Caco-2 (cell line): ENCODE measurements at regions not wholly inside any gene's neighbourhood (a gene's known extent, or its start where the extent isn't known, plus 50 kb on each side); places are given as distances from the start of the nearest gene placed in this dataset.

Experiments used
- BruUV-seq: library from RNA; stranded (reverse); fragments of 400-500 nt; replicated peaks from 2 replicates; lab custom pipeline; 2021; lab: Mats Ljungman, UMichigan
- CTCF ChIA-PET: fragments of 300-600 bp; sonication (Branson Sonifier 250); formaldehyde crosslinking; loops from one replicate; lab custom pipeline; 2022; ENCODE audit warnings: antibody characterized with exemption; lab: Charles Lee
- POLR2A ChIA-PET: fragments of 300-600 bp; sonication (Branson Sonifier 250); formaldehyde crosslinking; loops from one replicate; lab custom pipeline; 2022; ENCODE audit warnings: antibody characterized with exemption; lab: Charles Lee
- DNase-seq, 2 experiments: peaks; one replicate each; pipeline versions ENCODE4 v3.0.0 to v3.0.0-alpha.2; 2020 to 2022
- H3K27me3 ChIP-seq: replicated peaks from 2 replicates; pipeline ENCODE4 v1.6.0; 2011; ENCODE audit warnings: low read length; ENCODE audit not compliant: control insufficient read depth, insufficient read depth
- H3K36me3 ChIP-seq: 2 replicates; pipeline ENCODE4 v1.5.1; 2011; ENCODE audit warnings: low read length; ENCODE audit not compliant: control insufficient read depth, insufficient read depth
- H3K4me1 ChIP-seq: fragments of 250-450 bp; sonication (Bioruptor Pico); 2 replicates; pipeline ENCODE4 v1.5.1; 2020; ENCODE audit warnings: mild to moderate bottlenecking
- H3K4me3 ChIP-seq: 2 replicates; pipeline ENCODE4 v1.5.1; 2011; ENCODE audit warnings: low read depth, mild to moderate bottlenecking, control low read depth, low read length
- H3K9me3 ChIP-seq: fragments of 250-450 bp; sonication (Bioruptor Pico); 2 replicates; pipeline ENCODE4 v1.5.1; 2020; ENCODE audit warnings: mild to moderate bottlenecking, moderate library complexity
- H3K27ac Mint-ChIP-seq: one replicate; pipeline ENCODE4 v1.8.0; 2022; ENCODE audit warnings: mixed read lengths; ENCODE audit not compliant: unreplicated experiment
- H3K27me3 Mint-ChIP-seq: one replicate; pipeline ENCODE4 v1.8.0; 2022; ENCODE audit warnings: mixed read lengths; ENCODE audit not compliant: insufficient read depth, unreplicated experiment
- H3K36me3 Mint-ChIP-seq: one replicate; pipeline ENCODE4 v1.8.0; 2022; ENCODE audit warnings: mild to moderate bottlenecking, mixed read lengths; ENCODE audit not compliant: insufficient read depth, unreplicated experiment
- H3K4me1 Mint-ChIP-seq: one replicate; pipeline ENCODE4 v1.8.0; 2022; ENCODE audit warnings: low read depth, mixed read lengths; ENCODE audit not compliant: unreplicated experiment
- H3K4me3 Mint-ChIP-seq: one replicate; pipeline ENCODE4 v1.8.0; 2022; ENCODE audit warnings: mild to moderate bottlenecking, moderate library complexity, mixed read lengths; ENCODE audit not compliant: unreplicated experiment
- H3K9me3 Mint-ChIP-seq: one replicate; pipeline ENCODE4 v1.8.0; 2022; ENCODE audit warnings: mixed read lengths; ENCODE audit not compliant: unreplicated experiment
- intact Hi-C: fragments of 100-400 bp; cut with micrococcal nuclease; formaldehyde crosslinking; loops from one replicate; pipeline ENCODE4 v1.10.0; 2022; ENCODE audit not compliant: unreplicated experiment
- TF ChIP-seq, protein P1 (sequence below), 2 experiments: fragments of 200-600 bp in 1 of 2; IDR thresholded peaks; 1 replicate in 1 of 2; 2 replicates in 1 of 2; pipeline versions ENCODE4 v1.5.1 to v1.8.0; 2011 to 2022; ENCODE audit warnings: antibody characterized with exemption in 1 of 2, control low read depth in 1 of 2, inconsistent platforms in 1 of 2, low read depth in 1 of 2, low read length in 1 of 2, mild to moderate bottlenecking in 1 of 2, moderate library complexity in 1 of 2; ENCODE audit not compliant: insufficient read depth in 1 of 2, severe bottlenecking in 1 of 2, unreplicated experiment in 1 of 2

DNA sequence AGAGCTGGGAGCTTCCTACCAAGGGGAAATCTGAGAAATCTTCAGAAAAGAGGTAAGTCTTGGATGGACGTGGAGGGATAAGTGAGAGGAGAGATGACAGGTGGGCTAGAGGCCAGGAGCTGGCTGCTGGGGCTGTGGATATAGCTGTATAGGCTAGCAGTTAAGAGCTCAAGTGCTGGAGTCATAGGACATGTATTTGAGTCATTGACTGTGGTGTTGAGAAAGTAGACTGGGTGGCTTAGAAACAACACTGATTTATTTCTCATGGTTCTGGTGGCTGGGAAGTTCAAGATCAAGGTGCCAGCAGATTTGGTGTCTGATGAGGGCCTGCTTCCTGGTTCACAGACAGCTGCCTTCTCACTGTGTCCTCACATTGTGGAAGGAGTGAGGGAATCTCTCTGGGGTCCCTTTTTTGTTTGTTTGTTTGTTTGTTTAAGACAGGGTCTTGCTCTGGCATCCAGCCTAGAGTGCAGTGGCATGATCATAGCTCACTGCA, 151.1 kb upstream of the FUT8 start:
- CTCF ChIA-PET: no interaction called here
- no peak overlapping the region for H3K4me3 ChIP-seq

GRCh38 chr14:65261946-65262345, 150.6 kb upstream of the FUT8 start:
- H3K4me1 Mint-ChIP-seq: peaks cover 16% of the 10 kb centered on the region
- intact Hi-C loops: no loop called here
- H3K36me3 Mint-ChIP-seq: peaks cover 15% of the 10 kb centered on the region
- no peak for DNase-seq
- H3K27me3 Mint-ChIP-seq: no peaks in the 10 kb centered on the region
- Histone ChIP-seq H3K27me3 (no peaks in the 10 kb centered on the region), H3K36me3 (no peaks in the 10 kb centered on the region), H3K4me3 (no peak overlapping the region), H3K9me3 (peaks cover 20% of the 10 kb centered on the region), H3K4me1 (peaks cover 20% of the 10 kb centered on the region)
- ChIA-PET CTCF (no interaction called here), POLR2A (no interaction called here)
- no peak overlapping the region for H3K4me3 Mint-ChIP-seq
- H3K27ac Mint-ChIP-seq: no peak overlapping the region
- BruUV-seq: no TSS peak
- H3K9me3 Mint-ChIP-seq: peaks cover 31% of the 10 kb centered on the region
- TF ChIP-seq, protein P1, sequence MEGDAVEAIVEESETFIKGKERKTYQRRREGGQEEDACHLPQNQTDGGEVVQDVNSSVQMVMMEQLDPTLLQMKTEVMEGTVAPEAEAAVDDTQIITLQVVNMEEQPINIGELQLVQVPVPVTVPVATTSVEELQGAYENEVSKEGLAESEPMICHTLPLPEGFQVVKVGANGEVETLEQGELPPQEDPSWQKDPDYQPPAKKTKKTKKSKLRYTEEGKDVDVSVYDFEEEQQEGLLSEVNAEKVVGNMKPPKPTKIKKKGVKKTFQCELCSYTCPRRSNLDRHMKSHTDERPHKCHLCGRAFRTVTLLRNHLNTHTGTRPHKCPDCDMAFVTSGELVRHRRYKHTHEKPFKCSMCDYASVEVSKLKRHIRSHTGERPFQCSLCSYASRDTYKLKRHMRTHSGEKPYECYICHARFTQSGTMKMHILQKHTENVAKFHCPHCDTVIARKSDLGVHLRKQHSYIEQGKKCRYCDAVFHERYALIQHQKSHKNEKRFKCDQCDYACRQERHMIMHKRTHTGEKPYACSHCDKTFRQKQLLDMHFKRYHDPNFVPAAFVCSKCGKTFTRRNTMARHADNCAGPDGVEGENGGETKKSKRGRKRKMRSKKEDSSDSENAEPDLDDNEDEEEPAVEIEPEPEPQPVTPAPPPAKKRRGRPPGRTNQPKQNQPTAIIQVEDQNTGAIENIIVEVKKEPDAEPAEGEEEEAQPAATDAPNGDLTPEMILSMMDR (IDR thresholded peaks at IDR 0.05; ENCODE audit: insufficient read depth in 1 of 2, low read depth in 1 of 2, low read length in 1 of 2, severe bottlenecking in 1 of 2, unreplicated experiment in 1 of 2): no peak

More for the DNA sequence above, 151.1 kb upstream of the FUT8 start:
- Histone ChIP-seq H3K27me3 (no peaks in the 10 kb centered on the region), H3K4me1 (peaks cover 25% of the 10 kb centered on the region), H3K9me3 (peaks cover 20% of the 10 kb centered on the region), H3K36me3 (no peaks in the 10 kb centered on the region)
- POLR2A ChIA-PET: no interaction called here
- TF ChIP-seq, protein P1 (IDR thresholded peaks at IDR 0.05; ENCODE audit: insufficient read depth in 1 of 2, low read depth in 1 of 2, low read length in 1 of 2, severe bottlenecking in 1 of 2, unreplicated experiment in 1 of 2): no peak
- H3K4me1 Mint-ChIP-seq: peaks cover 16% of the 10 kb centered on the region
- no peaks in the 10 kb centered on the region for H3K27me3 Mint-ChIP-seq
- intact Hi-C loops: no loop called here
- H3K4me3 Mint-ChIP-seq: no peak overlapping the region
- peaks cover 31% of the 10 kb centered on the region for H3K9me3 Mint-ChIP-seq
- H3K27ac Mint-ChIP-seq: no peak overlapping the region
- no peak for DNase-seq
- peaks cover 15% of the 10 kb centered on the region for H3K36me3 Mint-ChIP-seq
- BruUV-seq: no TSS peak

DNA sequence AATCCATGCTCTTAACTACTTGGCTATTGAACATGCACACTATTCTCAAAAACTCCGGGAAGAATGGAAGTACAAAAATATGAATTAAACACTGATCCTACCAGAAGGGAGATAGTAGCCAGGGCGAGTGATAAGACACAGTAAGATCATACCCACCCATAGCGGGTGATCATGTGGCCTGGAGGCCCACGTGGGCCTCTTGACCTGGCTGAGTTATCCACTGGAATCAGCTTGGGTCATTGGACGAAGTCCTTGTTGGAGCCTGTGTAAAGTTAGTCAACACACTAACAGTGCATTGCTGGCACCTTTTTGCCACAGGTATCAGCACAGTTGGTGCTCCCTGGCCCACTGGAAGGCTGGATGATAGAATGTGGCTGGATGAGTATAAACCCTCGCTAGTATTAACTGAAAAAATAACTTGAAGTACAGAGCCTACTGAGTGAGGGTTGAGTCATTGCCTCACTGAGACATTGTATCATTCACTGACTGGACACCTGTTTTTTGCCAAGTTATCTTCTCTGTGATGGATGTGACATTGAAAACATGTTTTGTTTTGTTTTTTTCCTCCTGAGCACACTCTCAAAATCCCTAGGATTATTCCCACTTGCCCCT, 149.2 kb upstream of the FUT8 start:
- intact Hi-C loops: no loop called here
- Histone ChIP-seq H3K4me1 (peaks cover 12% of the 10 kb centered on the region), H3K4me3 (no peak overlapping the region), H3K36me3 (no peaks in the 10 kb centered on the region), H3K9me3 (peaks cover 20% of the 10 kb centered on the region), H3K27me3 (no peaks in the 10 kb centered on the region)
- Mint-ChIP-seq H3K4me1 (peaks cover 8% of the 10 kb centered on the region), H3K27me3 (no peaks in the 10 kb centered on the region), H3K9me3 (peaks cover 31% of the 10 kb centered on the region), H3K4me3 (no peak overlapping the region), H3K36me3 (peaks cover 10% of the 10 kb centered on the region), H3K27ac (no peak overlapping the region)
- TF ChIP-seq, protein P1 (IDR thresholded peaks at IDR 0.05; ENCODE audit: insufficient read depth in 1 of 2, low read depth in 1 of 2, low read length in 1 of 2, severe bottlenecking in 1 of 2, unreplicated experiment in 1 of 2): no peak
- CTCF ChIA-PET: no interaction called here
- POLR2A ChIA-PET: no interaction called here
- no TSS peak for BruUV-seq
- no peak for DNase-seq
